GM12878 (cell line): ENCODE measurements at regions not wholly inside any gene's neighbourhood (a gene's known extent, or its start where the extent isn't known, plus 50 kb on each side); places are given as distances from the start of the nearest gene placed in this dataset.

ENCODE experiments used
- ATAC-seq: fragments of 200-7000 bp; cut with Tn5 transposase; 3 replicates; pipeline ENCODE4 v1.9.1; 2020; ENCODE audit warnings: mild to moderate bottlenecking, moderate library complexity
- BruUV-seq: library from RNA; stranded (reverse); fragments of 400-500 nt; replicated peaks from 2 replicates; lab custom pipeline; 2021; lab: Mats Ljungman, UMichigan
- CTCF ChIA-PET: fragments of 300-600 bp; sonication (Branson Sonifier 250); formaldehyde crosslinking; extraction: SDS; loops from one replicate; lab custom pipeline; 2021; ENCODE audit warnings: inconsistent platforms; lab: Yijun Ruan, JAX
- POLR2A ChIA-PET: fragments of 350-600 bp; formaldehyde crosslinking; extraction: SDS; loops from one replicate; lab custom pipeline; 2021; ENCODE audit warnings: inconsistent platforms; lab: Charles Lee
- RAD21 ChIA-PET: fragments of 300-600 bp; sonication (Branson Sonifier 250); formaldehyde crosslinking; loops from one replicate; lab custom pipeline; 2023; ENCODE audit warnings: antibody characterized with exemption; ENCODE audit not compliant: unreplicated experiment; lab: Charles Lee
- SMC1A ChIA-PET: fragments of 300-600 bp; sonication (Branson Sonifier 250); formaldehyde crosslinking; loops from one replicate; lab custom pipeline; 2023; ENCODE audit not compliant: unreplicated experiment, uncharacterized antibody; lab: Charles Lee
- DNase-seq: peaks from one replicate; pipeline ENCODE4 v3.0.0-alpha.2; 2011; ENCODE audit warnings: low read depth, low spot score
- FAIRE-seq: peaks from 3 replicates; lab custom pipeline; 2011; peaks lifted over from hg19 to GRCh38; lab: Jason Lieb, UNC
- H2AFZ ChIP-seq: 2 replicates; pipeline ENCODE4 v1.6.0; 2011; ENCODE audit warnings: low read depth, low read length, control low read depth; ENCODE audit not compliant: control insufficient read depth
- H3K27ac ChIP-seq: 2 replicates; pipeline ENCODE4 v1.5.1; 2011; ENCODE audit warnings: control low read depth; ENCODE audit not compliant: control insufficient read depth, insufficient read depth
- H3K27me3 ChIP-seq, 2 experiments: replicated peaks in 1 of 2; 2 replicates each; pipeline versions ENCODE4 v1.6.0 to v1.6.1; 2011; ENCODE audit warnings: low read length in 1 of 2; ENCODE audit not compliant: control insufficient read depth in 2 of 2, insufficient read depth in 2 of 2
- H3K36me3 ChIP-seq, 2 experiments: 2 replicates each; pipeline ENCODE4 v1.5.1; 2011; ENCODE audit warnings: low read length in 1 of 2; ENCODE audit not compliant: control insufficient read depth in 2 of 2, insufficient read depth in 2 of 2
- H3K4me1 ChIP-seq: 2 replicates; pipeline ENCODE4 v1.6.1; 2011; ENCODE audit warnings: mild to moderate bottlenecking, low read length, moderate library complexity, mixed read lengths; ENCODE audit not compliant: control insufficient read depth, insufficient read depth
- H3K4me2 ChIP-seq: 2 replicates; pipeline ENCODE4 v1.6.0; 2011; ENCODE audit warnings: control low read depth; ENCODE audit not compliant: control insufficient read depth, insufficient read depth
- H3K4me3 ChIP-seq: fragments of 200-600 bp; sonication (generic); 2 replicates; pipeline ENCODE4 v1.5.1; 2016
- H3K79me2 ChIP-seq: 2 replicates; pipeline ENCODE4 v1.6.0; 2011; ENCODE audit warnings: low read length; ENCODE audit not compliant: control insufficient read depth, insufficient read depth
- H3K9ac ChIP-seq: 2 replicates; pipeline ENCODE4 v1.8.0; 2011; ENCODE audit warnings: low read length, control low read depth, mixed read lengths; ENCODE audit not compliant: control insufficient read depth, insufficient read depth
- H3K9me3 ChIP-seq: replicated peaks from 3 replicates; pipeline ENCODE4 v1.5.1; 2011; ENCODE audit warnings: mild to moderate bottlenecking, low read length; ENCODE audit not compliant: control insufficient read depth, insufficient read depth
- H4K20me1 ChIP-seq: 2 replicates; pipeline ENCODE4 v1.6.0; 2011; ENCODE audit not compliant: control insufficient read depth, insufficient read depth
- BCL11A ChIP-seq: IDR thresholded peaks from 2 replicates; pipeline ENCODE4 v1.6.1; 2011; ENCODE audit warnings: low read depth, low read length
- BCLAF1 ChIP-seq: fragments of 450-650 bp; IDR thresholded peaks from 2 replicates; pipeline ENCODE4 v1.6.1; 2017; ENCODE audit warnings: antibody characterized with exemption, mild to moderate bottlenecking, moderate library complexity
- CTCF ChIP-seq, 3 experiments: IDR thresholded peaks in 2 of 3; conservative IDR thresholded peaks in 1 of 3; 2 replicates each; pipeline ENCODE4 v1.5.1; 2011; ENCODE audit warnings: low read depth in 3 of 3, low read length in 3 of 3, mild to moderate bottlenecking in 3 of 3, control low read depth in 2 of 3, moderate library complexity in 2 of 3, inconsistent platforms in 1 of 3, mixed read lengths in 1 of 3; ENCODE audit not compliant: control insufficient read depth in 2 of 3, insufficient read depth in 1 of 3; ENCODE audit errors: extremely low read depth in 1 of 3
- MEF2B ChIP-seq: fragments of 450-650 bp; IDR thresholded peaks from 2 replicates; pipeline ENCODE4 v1.6.1; 2018; ENCODE audit warnings: mild to moderate bottlenecking, moderate library complexity; ENCODE audit not compliant: partially characterized antibody, poor library complexity, severe bottlenecking
- MTA3 ChIP-seq: IDR thresholded peaks from 2 replicates; pipeline ENCODE4 v1.6.1; 2012; ENCODE audit warnings: low read length, inconsistent platforms, borderline replicate concordance
- PAX8 ChIP-seq: fragments of 450-650 bp; IDR thresholded peaks from 2 replicates; pipeline ENCODE4 v1.6.1; 2017; ENCODE audit warnings: mild to moderate bottlenecking, moderate library complexity
- SP1 ChIP-seq: IDR thresholded peaks from one replicate; pipeline ENCODE4 v1.6.1; 2011; ENCODE audit warnings: low read depth, low read length
- YY1 ChIP-seq: IDR thresholded peaks from 2 replicates; pipeline ENCODE4 v1.6.1; 2011; ENCODE audit warnings: low read depth, mild to moderate bottlenecking, low read length
- WGBS: methylation state at CpG from one replicate; pipeline ENCODE4 v1.1.6; 2016; ENCODE audit warnings: low lambda C conversion rate; ENCODE audit not compliant: insufficient replicate concordance, insufficient coverage; ENCODE audit errors: missing lambda C conversion rate; 5-methylcytosine and 5-hydroxymethylcytosine counted together
- in situ Hi-C: fragments of 300-500 bp; cut with MboI; formaldehyde crosslinking; loops from 9 replicates; pipeline ENCODE4 v1.14.3; 2018; ENCODE audit warnings: mixed read lengths
- intact Hi-C: fragments of 100-400 bp; cut with micrococcal nuclease; formaldehyde crosslinking; loops from one replicate; pipeline ENCODE4 v1.14.2; 2022; ENCODE audit not compliant: unreplicated experiment
- TF ChIP-seq, protein P1 (sequence below): fragments of 450-650 bp; formaldehyde crosslinking; IDR thresholded peaks from 2 replicates; pipeline ENCODE4 v1.4.0; 2020; ENCODE audit warnings: mild to moderate bottlenecking, moderate library complexity
- TF ChIP-seq, protein P2 (sequence below): fragments of 150-350 bp; IDR thresholded peaks from 2 replicates; pipeline ENCODE4 v1.6.1; 2014; ENCODE audit warnings: mild to moderate bottlenecking, low read depth, low read length
- TF ChIP-seq, protein P3 (sequence below): IDR thresholded peaks from 2 replicates; pipeline ENCODE4 v1.6.1; 2012; ENCODE audit warnings: low read depth, low read length, improper control_type of control experiment

DNA sequence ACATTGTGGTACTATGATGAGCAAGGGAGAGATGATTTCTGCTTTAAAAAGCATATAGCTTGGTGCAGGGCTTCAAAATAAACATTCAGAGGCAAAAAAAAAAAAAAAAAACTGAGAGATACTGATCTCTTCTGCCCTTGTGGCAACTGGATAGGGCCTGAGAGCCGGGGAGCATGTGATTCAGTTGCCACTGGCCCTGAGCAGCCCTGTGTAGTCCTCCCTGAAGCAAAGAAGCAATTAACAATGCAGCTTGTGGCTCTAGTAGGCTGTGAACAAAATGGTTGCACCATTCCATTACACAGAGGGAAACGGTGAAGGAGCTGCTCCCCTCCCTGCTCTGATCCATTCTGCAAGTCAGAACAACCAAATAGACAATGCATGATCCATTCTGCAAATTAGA lies 347.5 kb upstream of the DAB2 start (continued):
- TF ChIP-seq, protein P1, sequence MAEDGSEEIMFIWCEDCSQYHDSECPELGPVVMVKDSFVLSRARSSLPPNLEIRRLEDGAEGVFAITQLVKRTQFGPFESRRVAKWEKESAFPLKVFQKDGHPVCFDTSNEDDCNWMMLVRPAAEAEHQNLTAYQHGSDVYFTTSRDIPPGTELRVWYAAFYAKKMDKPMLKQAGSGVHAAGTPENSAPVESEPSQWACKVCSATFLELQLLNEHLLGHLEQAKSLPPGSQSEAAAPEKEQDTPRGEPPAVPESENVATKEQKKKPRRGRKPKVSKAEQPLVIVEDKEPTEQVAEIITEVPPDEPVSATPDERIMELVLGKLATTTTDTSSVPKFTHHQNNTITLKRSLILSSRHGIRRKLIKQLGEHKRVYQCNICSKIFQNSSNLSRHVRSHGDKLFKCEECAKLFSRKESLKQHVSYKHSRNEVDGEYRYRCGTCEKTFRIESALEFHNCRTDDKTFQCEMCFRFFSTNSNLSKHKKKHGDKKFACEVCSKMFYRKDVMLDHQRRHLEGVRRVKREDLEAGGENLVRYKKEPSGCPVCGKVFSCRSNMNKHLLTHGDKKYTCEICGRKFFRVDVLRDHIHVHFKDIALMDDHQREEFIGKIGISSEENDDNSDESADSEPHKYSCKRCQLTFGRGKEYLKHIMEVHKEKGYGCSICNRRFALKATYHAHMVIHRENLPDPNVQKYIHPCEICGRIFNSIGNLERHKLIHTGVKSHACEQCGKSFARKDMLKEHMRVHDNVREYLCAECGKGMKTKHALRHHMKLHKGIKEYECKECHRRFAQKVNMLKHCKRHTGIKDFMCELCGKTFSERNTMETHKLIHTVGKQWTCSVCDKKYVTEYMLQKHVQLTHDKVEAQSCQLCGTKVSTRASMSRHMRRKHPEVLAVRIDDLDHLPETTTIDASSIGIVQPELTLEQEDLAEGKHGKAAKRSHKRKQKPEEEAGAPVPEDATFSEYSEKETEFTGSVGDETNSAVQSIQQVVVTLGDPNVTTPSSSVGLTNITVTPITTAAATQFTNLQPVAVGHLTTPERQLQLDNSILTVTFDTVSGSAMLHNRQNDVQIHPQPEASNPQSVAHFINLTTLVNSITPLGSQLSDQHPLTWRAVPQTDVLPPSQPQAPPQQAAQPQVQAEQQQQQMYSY (CRISPR knock-in tag) = no peak
- TF ChIP-seq BCL11A = no peak

- ChIA-PET POLR2A (no interaction called here), RAD21 (no interaction called here), CTCF (no interaction called here), SMC1A (no interaction called here)
- H2AFZ ChIP-seq = no peak overlapping the region
- in situ Hi-C loops (no loop called here), intact Hi-C loops (no loop called here)
- ATAC-seq = no peak
- H3K27ac ChIP-seq = no peak overlapping the region
- H3K4me1 ChIP-seq = no peaks in the 10 kb centered on the region
- DNase-seq = no peak
- H3K27me3 ChIP-seq = no peaks in the 10 kb centered on the region
- no peak for FAIRE-seq
- H3K79me2 ChIP-seq = no peaks in the 10 kb centered on the region
- no peaks in the 10 kb centered on the region for H3K36me3 ChIP-seq
- no peak overlapping the region for H3K9ac ChIP-seq
- WGBS = 29% methylated on average over 5 of the region's 5 CpGs
- no peaks in the 10 kb centered on the region for H4K20me1 ChIP-seq
- H3K4me3 ChIP-seq = no peak overlapping the region
- BruUV-seq = no TSS peak
- no peaks in the 10 kb centered on the region for H3K9me3 ChIP-seq
- no peak overlapping the region for H3K4me2 ChIP-seq
- TF ChIP-seq SP1 (no peak), PAX8 (no peak), CTCF (IDR thresholded peaks at IDR 0.05 in 2 of 3, conservative IDR thresholded peaks at IDR 0.05 in 1 of 3; ENCODE audit: control insufficient read depth in 2 of 3, extremely low read depth in 1 of 3, insufficient read depth in 1 of 3, low read depth in 3 of 3, low read length in 3 of 3) (no peak), BCL11A (no peak), YY1 (no peak), MTA3 (no peak), BCLAF1 (no peak), MEF2B (no peak)
- TF ChIP-seq, protein P2, sequence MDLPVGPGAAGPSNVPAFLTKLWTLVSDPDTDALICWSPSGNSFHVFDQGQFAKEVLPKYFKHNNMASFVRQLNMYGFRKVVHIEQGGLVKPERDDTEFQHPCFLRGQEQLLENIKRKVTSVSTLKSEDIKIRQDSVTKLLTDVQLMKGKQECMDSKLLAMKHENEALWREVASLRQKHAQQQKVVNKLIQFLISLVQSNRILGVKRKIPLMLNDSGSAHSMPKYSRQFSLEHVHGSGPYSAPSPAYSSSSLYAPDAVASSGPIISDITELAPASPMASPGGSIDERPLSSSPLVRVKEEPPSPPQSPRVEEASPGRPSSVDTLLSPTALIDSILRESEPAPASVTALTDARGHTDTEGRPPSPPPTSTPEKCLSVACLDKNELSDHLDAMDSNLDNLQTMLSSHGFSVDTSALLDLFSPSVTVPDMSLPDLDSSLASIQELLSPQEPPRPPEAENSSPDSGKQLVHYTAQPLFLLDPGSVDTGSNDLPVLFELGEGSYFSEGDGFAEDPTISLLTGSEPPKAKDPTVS = no peak
- TF ChIP-seq, protein P3, sequence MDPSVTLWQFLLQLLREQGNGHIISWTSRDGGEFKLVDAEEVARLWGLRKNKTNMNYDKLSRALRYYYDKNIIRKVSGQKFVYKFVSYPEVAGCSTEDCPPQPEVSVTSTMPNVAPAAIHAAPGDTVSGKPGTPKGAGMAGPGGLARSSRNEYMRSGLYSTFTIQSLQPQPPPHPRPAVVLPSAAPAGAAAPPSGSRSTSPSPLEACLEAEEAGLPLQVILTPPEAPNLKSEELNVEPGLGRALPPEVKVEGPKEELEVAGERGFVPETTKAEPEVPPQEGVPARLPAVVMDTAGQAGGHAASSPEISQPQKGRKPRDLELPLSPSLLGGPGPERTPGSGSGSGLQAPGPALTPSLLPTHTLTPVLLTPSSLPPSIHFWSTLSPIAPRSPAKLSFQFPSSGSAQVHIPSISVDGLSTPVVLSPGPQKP = no peak
Observed at GRCh38 chr5:39767916-39768315, 343.1 kb upstream of the DAB2 start.
